ENCODE measurements at regions not wholly inside any gene's neighbourhood (a gene's known extent, or its start where the extent isn't known, plus 50 kb on each side); places are given as distances from the start of the nearest gene placed in this dataset.
"Not testable (repeated sequence)": the region's sequence is repeated elsewhere in the genome, so short reads cannot be mapped to it uniquely, and the experiment has no call there.

- TF ChIP-seq CTCF (conservative IDR thresholded peaks at IDR 0.05), result no peak
- TF ChIP-seq ZFX (IDR thresholded peaks at IDR 0.05), result no peak
- H3K27ac ChIP-seq, result no peak overlapping the region
Measured at GRCh38 chr21:14040386-14040785, 170.4 kb downstream of the LIPI start.

- H3K27ac ChIP-seq, result not testable (repeated sequence)
Measured at GRCh38 chr21:14028619-14029018, 182.1 kb downstream of the LIPI start.

- H3K27ac ChIP-seq, result peak overlapping the region; percentile 39; the same call in 1 of the 2 replicates
Measured at GRCh38 chr21:14027235-14027869, 183.4 kb downstream of the LIPI start.

- not testable (repeated sequence) for H3K27ac ChIP-seq
Measured at GRCh38 chr21:14020108-14020507, 190.6 kb downstream of the LIPI start.

GRCh38 chr21:14015841-14016240 lies 194.9 kb downstream of the LIPI start:
- not testable (repeated sequence) for H3K27ac ChIP-seq

GRCh38 chr21:14013623-14014498 lies 196.9 kb downstream of the LIPI start:
- not testable (repeated sequence) for H3K27ac ChIP-seq

- TF ChIP-seq CTCF (conservative IDR thresholded peaks at IDR 0.05), result no peak
- H3K27ac ChIP-seq, result no peak overlapping the region
Measured at GRCh38 chr21:14013056-14013603, 197.6 kb downstream of the LIPI start.

GRCh38 chr21:14012409-14012808 lies 198.3 kb downstream of the LIPI start:
- no peak overlapping the region for H3K27ac ChIP-seq
- TF ChIP-seq CTCF (conservative IDR thresholded peaks at IDR 0.05) (no peak), ZFX (IDR thresholded peaks at IDR 0.05) (no peak)

GRCh38 chr21:14011751-14012150 lies 199.0 kb downstream of the LIPI start:
- H3K27ac ChIP-seq, result not testable (repeated sequence)

- H3K27ac ChIP-seq, result not testable (repeated sequence)
Measured at GRCh38 chr21:14011149-14011548, 199.6 kb downstream of the LIPI start.

- no peak overlapping the region for H3K27ac ChIP-seq
- TF ChIP-seq ZFX (IDR thresholded peaks at IDR 0.05), result no peak
- no peak for TF ChIP-seq CTCF (conservative IDR thresholded peaks at IDR 0.05)
Measured at GRCh38 chr21:14010729-14011128, 200.0 kb downstream of the LIPI start.

GRCh38 chr21:14009990-14010389 lies 200.8 kb downstream of the LIPI start:
- H3K27ac ChIP-seq, result not testable (repeated sequence)

- H3K27ac ChIP-seq, result not testable (repeated sequence)
Measured at GRCh38 chr21:14009238-14009981, 201.3 kb downstream of the LIPI start.

- H3K27ac ChIP-seq, result not testable (repeated sequence)
Measured at GRCh38 chr21:14008436-14008835, 202.3 kb downstream of the LIPI start.

- H3K27ac ChIP-seq, result not testable (repeated sequence)
Measured at GRCh38 chr21:14008006-14008405, 202.7 kb downstream of the LIPI start.

All from C4-2B (cell line).